SK-N-SH treated with all-trans-retinoic acid at 6 μM for 48 hours (cell line): ENCODE measurements at regions not wholly inside any gene's neighbourhood (a gene's known extent, or its start where the extent isn't known, plus 50 kb on each side); places are given as distances from the start of the nearest gene placed in this dataset.

ENCODE experiments used
- BACH2 ChIP-seq: fragments of 250-450 bp; sonication (Bioruptor Pico); IDR thresholded peaks from 2 replicates; pipeline ENCODE4 v1.9.0; 2021; ENCODE audit warnings: mild to moderate bottlenecking, borderline replicate concordance
- ESRRG ChIP-seq: fragments of 250-450 bp; sonication (Bioruptor Pico); IDR thresholded peaks from 2 replicates; pipeline ENCODE4 v1.6.1; 2021; ENCODE audit warnings: mild to moderate bottlenecking
- RARB ChIP-seq: fragments of 250-450 bp; sonication (Bioruptor Pico); IDR thresholded peaks from 2 replicates; pipeline ENCODE4 v1.8.0; 2021; ENCODE audit warnings: mild to moderate bottlenecking, moderate library complexity
- ZFP3 ChIP-seq: fragments of 250-450 bp; sonication (Bioruptor Pico); IDR thresholded peaks from 2 replicates; pipeline ENCODE4 v1.5.0; 2020; ENCODE audit warnings: mild to moderate bottlenecking, moderate library complexity
- ZFP30 ChIP-seq: fragments of 450-650 bp; formaldehyde crosslinking; IDR thresholded peaks from 2 replicates; pipeline ENCODE4 v1.5.0; 2022; ENCODE audit warnings: mild to moderate bottlenecking, moderate library complexity
- ZNF70 ChIP-seq: fragments of 450-650 bp; formaldehyde crosslinking; IDR thresholded peaks from 2 replicates; pipeline ENCODE4 v1.5.0; 2020; ENCODE audit warnings: mild to moderate bottlenecking, moderate library complexity
- ZNF8 ChIP-seq: fragments of 450-650 bp; formaldehyde crosslinking; IDR thresholded peaks from 2 replicates; pipeline ENCODE4 v1.5.0; 2020; ENCODE audit warnings: mild to moderate bottlenecking, moderate library complexity
- TF ChIP-seq, protein P1 (sequence below): fragments of 250-450 bp; sonication (Bioruptor Pico); IDR thresholded peaks from 2 replicates; pipeline ENCODE4 v1.5.1; 2020; ENCODE audit warnings: low read depth, mild to moderate bottlenecking, moderate library complexity
- TF ChIP-seq, protein P2 (sequence below): fragments of 250-450 bp; sonication (Bioruptor Pico); IDR thresholded peaks from 2 replicates; pipeline ENCODE4 v1.8.0; 2020; ENCODE audit warnings: mild to moderate bottlenecking, moderate library complexity, borderline replicate concordance

DNA sequence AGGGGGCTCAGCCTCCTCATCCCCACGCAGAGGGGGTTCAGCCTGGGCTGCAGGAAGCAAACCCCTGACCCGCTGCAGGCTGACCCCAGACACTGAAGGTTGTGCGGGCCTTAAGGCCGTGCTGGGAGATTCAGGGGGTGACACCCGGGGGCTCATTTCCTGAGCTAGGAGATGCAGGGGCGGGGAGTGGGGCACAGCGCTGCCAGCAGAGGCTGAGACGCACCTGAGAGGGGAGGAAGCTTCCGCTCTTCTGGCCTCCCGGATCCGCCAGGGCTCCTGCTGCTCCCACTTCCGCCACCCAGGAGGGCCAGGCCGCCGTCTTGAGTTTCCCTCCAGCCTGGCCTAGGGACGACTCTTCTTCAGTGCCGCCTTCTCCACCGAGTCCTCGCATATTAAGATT lies 173.2 kb upstream of the FOXF1 start:
- no peak for TF ChIP-seq ZFP30
- TF ChIP-seq ESRRG (CRISPR knock-in tag), result no peak
- no peak for TF ChIP-seq RARB (CRISPR knock-in tag)
- TF ChIP-seq ZNF8 (CRISPR knock-in tag), result no peak
- no peak for TF ChIP-seq BACH2
- TF ChIP-seq, protein P1, sequence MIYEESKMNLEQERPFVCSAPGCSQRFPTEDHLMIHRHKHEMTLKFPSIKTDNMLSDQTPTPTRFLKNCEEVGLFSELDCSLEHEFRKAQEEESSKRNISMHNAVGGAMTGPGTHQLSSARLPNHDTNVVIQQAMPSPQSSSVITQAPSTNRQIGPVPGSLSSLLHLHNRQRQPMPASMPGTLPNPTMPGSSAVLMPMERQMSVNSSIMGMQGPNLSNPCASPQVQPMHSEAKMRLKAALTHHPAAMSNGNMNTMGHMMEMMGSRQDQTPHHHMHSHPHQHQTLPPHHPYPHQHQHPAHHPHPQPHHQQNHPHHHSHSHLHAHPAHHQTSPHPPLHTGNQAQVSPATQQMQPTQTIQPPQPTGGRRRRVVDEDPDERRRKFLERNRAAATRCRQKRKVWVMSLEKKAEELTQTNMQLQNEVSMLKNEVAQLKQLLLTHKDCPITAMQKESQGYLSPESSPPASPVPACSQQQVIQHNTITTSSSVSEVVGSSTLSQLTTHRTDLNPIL (CRISPR knock-in tag), result no peak
- no peak for TF ChIP-seq ZNF70 (CRISPR knock-in tag)
- TF ChIP-seq, protein P2, sequence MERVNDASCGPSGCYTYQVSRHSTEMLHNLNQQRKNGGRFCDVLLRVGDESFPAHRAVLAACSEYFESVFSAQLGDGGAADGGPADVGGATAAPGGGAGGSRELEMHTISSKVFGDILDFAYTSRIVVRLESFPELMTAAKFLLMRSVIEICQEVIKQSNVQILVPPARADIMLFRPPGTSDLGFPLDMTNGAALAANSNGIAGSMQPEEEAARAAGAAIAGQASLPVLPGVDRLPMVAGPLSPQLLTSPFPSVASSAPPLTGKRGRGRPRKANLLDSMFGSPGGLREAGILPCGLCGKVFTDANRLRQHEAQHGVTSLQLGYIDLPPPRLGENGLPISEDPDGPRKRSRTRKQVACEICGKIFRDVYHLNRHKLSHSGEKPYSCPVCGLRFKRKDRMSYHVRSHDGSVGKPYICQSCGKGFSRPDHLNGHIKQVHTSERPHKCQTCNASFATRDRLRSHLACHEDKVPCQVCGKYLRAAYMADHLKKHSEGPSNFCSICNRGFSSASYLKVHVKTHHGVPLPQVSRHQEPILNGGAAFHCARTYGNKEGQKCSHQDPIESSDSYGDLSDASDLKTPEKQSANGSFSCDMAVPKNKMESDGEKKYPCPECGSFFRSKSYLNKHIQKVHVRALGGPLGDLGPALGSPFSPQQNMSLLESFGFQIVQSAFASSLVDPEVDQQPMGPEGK (CRISPR knock-in tag), result no peak
- TF ChIP-seq ZFP3 (CRISPR knock-in tag), result no peak
